ENCODE measurements at regions not wholly inside any gene's neighbourhood (a gene's known extent, or its start where the extent isn't known, plus 50 kb on each side); places are given as distances from the start of the nearest gene placed in this dataset.
"Not testable (repeated sequence)": the region's sequence is repeated elsewhere in the genome, so short reads cannot be mapped to it uniquely, and the experiment has no call there.

DNA sequence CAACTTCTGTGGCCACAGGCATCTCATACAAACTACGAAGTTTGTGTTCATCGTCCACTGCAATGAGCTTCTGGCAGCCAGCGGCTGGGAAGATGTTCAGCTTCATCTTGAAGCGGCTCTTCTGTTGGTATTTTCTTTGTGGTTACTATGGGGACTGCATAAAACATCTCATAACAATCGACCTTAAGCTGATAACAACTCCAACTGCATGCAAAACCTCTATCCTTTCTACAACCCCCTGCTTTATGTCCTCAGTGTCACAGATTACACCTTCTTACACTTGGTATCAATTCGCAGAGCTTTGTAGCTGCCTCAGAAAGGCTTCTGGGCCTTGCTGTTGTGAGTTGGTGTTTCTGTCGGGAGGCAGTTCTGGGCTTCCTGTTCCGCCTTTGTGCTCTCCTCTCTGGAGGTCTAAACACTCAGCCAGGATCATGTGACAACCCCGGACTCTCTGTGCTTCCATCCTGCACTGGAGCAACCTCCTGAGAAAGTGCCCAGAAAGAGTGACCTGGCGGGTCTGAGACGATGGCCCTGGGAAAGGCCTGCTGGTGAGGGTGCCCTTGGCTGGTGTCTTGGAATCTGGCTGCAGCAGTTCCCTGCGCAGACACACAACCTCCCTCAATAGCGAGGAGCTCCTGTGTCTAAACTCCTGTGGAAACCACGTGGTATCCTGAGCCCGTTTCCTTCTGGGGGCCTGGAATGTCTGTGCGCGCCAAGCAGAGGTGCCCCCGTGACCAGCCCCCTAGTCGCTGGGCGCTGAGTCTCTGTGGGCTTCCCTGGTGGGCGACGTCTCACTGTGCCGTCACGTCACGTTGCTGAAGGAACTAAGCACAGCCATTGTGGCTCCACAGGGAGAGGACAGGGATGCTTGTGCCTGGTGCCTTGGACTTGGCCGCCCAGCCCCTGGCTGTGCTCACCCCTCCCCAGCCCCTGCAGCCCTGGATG is 339.6 kb downstream of the ADGRD1 start:
- not testable (repeated sequence) for DNase-seq

DNA sequence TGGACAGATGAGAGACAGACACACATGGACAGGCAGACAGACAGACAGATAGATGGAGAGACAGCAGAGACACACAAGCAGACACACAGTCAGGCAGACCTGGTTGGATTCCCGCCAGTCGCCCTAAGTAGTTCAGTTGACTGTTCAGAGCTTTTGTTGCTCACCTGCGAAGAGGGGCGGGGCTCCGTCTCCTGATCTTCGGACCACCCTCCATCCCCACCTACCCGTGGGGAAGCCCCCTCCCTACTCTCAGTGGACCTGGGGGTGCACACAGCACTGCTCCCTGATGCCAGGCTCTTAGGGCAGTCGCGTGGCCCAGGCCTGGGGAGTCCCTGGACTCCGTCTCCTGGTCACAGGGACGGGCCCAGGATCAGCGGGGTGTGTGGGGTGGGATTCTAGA is 341.0 kb downstream of the ADGRD1 start:
- not testable (repeated sequence) for DNase-seq

DNA sequence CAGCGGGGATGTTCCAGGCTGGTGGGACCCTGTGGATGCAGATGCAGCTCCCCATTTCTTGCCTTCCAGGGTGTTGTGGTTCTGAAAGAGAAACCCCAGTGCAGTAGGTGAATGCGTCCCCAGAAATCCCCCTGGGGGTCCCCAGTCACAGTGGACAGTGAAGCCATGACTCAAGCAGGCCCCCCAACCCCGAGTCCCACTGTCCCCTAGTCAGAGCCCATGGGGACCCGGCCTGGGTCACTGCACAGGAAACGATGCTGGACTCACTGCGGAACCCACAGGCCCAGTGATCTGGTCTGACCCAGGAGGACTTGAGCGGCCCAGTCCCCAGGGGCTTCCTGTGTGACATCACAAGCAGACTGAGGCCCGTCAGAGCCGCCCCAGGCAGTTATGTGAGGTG is 341.4 kb downstream of the ADGRD1 start:
- not testable (repeated sequence) for DNase-seq

DNA sequence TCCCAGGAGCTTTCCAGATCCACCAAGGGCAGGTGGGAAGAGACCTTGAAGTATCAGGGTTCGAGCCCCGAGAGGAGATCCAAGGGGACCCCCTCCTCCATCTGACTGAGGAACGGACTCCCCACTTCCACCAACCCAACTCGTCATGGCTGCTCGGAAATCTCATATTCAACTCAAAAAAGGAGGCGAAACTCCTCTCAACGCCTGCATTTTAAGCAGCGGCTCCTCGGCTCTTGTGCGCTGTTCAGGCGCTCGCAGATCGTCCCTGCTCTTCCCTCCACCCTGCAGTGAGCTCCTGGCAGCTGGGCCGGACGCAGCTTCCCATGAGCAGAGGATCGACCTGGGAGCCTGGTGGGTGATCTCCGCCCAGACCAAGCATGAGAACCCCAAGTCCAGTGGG is 341.9 kb downstream of the ADGRD1 start:
- not testable (repeated sequence) for DNase-seq

DNA sequence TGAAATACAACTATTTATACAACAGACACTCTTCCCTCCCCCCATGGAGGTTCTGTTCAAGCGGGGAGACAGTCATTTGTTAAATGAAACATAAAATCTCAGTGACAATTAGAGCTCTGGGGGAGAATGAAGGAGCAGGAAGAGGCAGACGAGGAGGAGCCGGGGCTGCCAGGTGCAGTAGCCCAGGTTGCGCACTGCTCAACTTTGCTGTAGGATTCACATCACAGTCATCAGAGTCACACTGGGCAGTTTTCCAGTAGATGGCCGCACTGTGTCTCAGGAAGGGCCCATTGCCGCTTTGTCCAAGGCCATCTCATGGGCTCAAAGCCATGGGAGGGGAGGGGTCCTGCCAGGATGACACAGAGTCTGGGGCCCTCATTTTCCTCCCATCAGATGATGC is 342.4 kb downstream of the ADGRD1 start:
- DNase-seq, result not testable (repeated sequence)

DNA sequence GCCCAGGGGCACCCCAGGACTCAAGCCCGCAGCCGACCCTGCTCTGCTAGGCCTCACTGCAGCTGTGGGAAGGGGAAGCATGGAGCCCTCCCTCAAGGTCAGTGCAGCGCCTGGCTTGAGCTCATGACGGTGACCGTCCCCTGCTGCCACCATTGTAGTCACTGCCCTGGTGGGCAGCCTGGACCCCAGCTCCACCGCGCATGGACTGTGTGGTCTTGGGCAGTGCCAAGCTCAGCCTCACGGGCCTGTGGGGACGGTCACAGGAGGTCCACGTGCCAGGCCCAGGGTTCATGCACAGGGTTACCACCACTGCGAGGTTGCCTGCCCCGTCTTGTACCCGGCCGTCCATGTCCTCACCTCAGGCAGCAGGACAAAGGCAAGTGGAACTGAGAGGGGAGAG is 342.9 kb downstream of the ADGRD1 start:
- DNase-seq, result not testable (repeated sequence)

DNA sequence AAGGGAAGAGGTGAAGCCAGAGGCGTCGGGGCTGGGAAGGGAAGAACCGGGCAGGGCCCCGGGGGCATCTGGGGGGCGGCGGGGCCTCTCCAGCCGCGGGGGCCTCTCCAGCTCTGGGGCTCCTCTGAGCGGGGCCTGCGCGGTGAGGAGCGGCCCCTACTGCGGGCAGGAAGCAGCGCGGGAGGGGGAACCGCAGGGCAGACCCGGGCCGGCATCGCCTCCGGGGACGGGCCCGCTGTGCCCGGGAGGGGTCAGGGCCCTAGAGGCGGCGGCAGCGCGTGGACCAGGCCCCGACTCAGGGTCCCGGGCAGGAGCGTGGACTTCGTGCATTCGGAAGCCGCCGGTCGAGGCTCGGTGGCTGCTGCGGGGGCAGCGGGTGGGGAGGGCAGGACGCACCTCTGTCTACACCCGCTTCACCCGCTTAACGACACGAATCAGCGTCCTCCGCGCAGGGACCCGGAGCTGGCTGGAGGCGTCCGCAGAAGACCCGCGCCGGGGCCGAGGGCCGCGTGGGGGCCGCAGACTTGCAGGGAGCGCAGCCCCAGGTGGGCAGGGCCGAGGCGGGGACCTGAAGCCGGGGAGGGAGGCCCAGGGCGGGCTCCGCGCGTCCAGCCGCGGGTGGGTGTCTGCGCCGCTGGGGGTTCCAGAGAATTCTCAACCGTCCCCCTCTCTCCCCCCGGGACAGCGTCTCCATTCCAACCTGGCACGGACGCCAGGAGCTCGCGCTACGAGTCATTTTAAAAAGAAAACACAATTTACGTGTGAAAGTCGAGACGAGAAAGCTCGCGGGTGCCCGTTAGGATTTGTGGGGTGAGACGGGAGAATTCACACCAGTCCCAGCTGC is 345.0 kb downstream of the ADGRD1 start:
- DNase-seq, result not testable (repeated sequence)

DNA sequence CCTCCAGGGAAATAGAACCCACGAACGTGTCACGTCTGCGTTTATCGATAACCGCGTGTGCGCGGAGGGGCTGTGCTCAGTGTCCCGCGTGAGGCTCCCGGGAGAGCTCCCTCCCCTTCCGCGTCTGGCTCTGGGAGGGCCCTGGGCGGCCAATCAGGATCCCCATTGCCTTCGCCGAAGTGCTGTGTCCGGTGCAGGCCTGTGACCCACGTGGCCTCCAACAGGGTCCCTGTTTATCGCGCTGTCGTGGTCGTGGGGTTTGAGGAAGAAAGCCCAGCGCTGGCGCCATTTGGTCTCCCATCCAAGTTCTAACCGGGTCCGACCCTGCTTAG is 345.6 kb downstream of the ADGRD1 start:
- not testable (repeated sequence) for DNase-seq

DNA sequence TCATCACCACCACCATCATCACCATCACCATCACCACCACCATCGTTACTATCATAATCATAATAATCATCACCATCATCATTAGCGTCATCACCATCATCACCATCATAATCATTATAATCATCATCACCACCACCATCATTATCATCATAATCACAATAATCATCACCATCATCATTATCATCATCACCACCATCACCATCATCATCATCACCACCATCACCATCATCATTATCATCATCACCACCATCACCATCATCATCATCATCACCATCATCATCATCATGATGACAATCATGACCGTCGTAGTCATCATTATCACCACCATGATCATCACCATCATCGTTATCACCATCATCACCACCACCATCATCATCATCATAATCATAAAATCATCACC is 349.9 kb downstream of the ADGRD1 start:
- not testable (repeated sequence) for DNase-seq

DNA sequence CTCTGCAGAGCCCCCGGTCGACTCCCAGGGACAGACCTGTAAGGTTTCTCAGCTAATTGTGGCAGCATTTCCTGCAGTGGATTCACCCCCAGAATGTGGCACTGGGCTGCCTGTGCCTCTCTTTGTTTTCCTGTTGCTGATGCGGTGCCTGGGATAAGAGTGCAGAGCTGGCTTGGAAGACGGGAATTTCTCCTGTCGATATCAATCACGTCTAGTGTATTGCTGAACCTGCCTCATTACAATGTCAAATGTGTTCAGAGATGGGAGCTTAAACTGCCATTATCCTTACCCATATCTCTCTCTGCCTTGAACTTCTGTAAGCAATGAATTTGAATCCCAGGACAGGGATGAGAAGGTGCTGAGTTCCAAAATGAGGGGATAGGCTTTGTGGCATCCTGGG is 350.9 kb downstream of the ADGRD1 start:
- not testable (repeated sequence) for DNase-seq

DNA sequence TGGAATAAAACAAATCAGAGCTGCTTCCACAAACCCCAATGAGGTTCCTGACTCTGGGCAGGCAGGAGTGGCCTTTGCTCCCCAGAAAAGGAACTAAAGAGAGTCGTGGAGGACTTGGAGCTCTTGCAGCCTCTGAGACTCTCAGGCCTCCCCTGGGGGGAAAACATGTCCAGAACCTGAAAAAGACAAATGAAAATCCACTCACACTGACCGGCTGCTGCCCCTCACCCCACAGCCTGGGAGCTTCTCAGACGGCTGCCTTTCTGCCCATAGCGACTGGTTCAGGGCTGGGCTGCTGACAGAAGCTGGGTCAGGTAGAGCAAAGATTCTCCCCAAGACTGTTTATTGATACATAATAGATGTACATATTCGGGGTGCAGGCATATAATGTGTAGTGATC is 356.0 kb downstream of the ADGRD1 start:
- DNase-seq, result no peak

DNA sequence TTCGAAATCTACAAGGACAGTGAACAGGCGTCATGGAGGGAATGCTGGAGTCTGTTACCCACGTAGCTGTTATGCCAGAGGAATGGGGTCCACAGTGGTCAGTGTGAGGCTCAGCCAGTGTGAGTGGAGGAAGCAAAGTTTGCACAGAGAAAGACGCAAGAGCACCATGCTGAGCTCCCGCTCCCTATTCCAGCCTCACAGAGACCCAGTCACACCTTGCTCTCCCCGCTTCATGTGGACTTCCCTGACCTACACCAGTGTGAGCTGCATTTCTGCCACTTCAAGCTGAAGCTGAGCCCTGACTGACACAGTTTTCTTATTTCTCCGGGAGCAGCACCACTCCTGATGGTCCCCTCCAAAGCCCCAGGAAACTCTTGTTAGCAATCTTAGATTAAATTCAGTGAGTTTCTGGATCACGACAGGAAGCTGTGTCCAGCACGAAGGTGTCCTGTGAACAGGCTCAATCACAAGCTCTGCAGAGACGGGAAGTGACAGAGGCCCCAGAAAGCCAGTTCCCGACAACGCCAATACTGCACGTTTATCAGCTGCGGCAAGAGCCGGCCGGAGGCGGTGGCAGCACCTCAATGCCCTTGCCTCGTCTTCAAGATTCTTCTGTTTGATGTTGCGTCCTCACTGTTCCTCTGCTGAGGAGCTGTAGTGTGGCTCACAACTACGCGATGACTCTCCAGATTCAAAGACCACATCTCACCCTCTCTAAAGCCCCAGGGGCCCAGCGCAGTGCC is 356.7 kb downstream of the ADGRD1 start:
- not testable (repeated sequence) for DNase-seq

DNA sequence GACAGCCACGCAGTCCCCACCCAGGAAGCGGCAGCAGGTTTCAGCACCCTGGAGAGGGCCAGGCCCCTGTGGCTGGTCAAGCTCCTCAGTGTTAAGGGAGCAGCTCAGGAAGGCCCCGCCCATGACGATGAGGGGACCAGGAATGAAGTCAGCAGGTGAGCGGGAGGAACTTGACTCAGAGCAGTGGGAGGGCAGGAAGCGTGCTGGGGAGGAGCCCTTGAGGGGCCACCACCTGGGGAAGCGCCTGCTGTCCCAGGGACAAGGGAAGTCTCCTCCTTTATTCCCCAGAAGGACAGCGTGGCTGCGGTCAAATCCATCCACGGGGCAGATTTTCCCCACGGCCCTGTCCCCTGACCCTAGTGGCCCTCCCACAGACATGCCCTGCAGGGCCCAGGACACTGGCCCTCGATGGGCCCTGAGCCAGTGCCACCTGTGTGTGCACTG is 357.6 kb downstream of the ADGRD1 start:
- not testable (repeated sequence) for DNase-seq

DNA sequence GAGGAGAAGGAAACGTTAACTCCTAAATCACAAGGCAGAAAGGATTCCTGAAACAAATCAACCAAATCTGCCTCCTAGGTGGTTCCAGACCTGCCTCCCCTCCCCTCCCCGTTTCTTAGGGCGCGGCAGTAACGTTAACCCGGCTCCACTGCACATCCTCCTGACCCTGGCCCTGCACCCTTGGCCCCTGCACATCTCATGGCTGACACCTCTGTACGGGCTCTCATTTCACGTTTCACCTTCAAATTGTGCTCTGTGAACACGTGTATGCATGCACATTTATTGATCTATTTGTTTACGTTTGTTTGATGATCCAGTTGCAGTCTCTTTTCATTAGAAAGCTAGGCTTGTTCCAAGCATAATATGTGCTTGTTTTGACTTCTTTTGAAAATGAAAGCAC is 358.1 kb downstream of the ADGRD1 start:
- no peak for DNase-seq

DNA sequence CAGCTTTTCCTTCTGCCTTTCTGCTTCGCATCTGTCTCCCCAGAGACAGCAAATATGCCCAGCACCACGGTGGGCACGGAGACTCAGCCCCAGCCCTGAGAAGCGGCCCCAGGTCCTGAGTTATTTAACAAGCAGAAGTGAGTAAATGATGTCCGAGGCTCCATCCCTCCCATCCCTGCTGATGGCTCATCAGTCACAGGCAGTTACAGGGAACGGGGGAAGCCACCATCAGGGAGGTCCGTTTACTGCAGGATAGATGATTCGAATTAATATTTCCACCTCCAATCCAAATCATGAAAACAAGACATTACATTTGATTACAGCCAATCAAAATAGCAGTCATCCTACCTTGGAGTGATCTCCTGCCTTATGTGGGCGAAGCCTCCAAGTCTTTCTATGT is 358.7 kb downstream of the ADGRD1 start:
- not testable (repeated sequence) for DNase-seq

DNA sequence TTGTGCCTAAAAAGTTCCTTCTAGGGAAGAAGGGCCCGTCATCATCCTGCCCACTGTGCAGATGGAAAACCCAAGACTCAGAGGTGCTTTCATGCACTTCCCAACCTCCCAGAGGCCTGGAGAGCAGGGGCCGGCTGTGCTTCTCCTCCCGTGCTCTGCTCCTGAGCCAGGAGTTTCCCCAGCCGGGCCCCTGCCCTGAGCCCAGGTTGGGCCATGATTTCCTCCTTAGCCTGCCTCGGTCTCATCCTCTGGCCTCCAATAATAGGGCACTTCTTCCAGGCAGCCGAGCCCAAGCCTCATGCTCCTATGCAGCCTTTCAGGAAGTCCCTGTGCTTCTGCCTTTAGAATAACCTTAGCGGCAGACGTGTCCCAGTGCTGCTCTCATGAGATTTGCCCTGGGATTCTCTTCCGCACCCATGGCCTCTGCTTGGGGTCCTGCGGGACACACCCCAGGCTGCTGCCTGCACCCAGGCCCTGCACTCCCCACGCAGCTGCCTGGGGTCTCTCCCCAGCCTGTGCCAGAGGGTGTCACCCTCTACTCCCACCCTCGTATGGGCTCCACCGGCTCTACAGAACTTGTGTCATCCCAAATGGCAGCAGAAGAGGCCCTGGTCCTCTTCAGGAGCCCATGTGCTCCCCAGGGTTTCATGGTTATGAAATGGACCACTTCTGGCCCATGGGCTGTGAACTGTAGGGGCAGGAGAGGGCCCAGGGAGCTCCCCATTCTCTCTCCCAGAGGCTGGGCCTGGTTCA is 359.3 kb downstream of the ADGRD1 start:
- DNase-seq, result no peak

DNA sequence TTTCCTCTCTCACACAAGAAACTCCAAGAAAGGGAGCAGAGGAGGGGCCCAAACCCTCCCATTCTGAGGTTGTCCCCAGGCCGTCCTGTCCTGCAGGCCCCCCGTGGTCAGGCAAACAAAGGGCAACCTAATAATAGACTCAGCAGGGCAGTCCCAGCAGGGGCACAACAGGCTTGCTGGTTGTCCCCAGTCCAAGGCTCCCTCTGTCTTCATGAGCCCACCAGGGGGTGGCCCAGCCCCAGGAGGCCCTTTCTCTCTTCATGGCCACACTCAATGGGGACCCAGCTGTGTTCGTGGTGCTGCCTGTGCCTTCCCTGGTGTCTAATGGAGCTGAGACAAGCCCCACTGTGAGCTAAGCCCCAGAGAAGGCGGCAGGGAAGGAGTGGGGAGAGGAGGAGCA is 359.9 kb downstream of the ADGRD1 start:
- no peak for DNase-seq

DNA sequence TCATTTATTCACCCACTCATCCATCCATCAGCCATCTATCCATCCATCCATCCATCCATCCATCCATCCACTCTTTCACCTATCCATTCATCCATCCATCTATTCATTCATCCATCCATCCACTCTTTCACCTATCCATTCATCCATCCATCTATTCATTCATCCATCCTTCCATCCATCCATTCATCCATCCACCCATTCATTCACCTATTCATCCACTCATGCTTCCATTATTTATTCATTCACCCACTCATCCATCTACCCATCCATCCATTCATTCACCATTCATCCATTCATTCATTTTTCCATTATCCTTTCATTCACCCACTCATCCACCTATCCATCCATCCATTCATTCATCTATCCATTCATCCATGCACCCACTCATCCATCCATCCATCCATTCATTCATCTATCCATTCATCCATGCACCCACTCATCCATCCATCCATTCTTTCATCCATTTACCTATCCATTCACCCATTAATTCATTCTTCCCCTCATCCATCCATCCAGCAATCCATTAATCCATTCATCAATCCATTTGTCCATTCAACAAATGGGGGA is 360.9 kb downstream of the ADGRD1 start:
- no peak for DNase-seq

DNA sequence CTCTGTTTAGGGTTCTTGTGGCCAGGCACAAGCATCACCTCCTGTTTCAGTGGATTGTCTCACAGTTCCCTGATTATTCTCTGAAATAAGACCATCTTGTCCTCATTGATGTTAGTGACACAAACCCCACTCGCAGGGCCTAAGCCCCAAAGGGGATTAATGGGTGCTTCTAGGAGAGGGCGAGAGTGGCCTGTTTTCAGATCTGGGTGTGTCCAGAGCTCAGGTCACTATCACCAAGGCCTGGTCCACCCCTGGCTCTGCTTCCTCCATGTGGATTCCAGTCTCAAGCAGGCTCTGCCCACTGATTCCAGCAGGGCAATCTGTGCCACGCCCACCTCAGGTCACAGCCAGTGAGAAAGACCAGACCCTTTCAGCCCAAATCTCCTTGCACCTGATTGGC is 361.9 kb downstream of the ADGRD1 start:
- no peak for DNase-seq

DNA sequence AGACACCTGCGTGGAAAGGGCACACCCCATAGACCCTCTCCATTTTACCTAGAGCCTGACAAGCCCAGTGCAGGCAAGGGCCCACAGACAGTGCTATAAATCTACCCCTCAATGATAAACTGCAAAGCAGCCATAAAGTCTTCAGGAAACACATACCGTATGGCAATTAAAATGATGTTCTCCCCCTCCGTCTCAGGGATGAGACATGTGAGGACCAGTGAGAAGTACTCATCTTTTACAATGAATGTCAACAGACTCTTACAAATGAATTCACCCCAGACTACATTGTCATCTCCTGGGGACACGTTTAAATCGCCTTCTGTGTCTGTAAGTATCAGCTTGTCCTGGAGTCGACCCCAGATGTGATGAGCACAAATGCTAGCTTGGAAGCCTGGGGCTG is 362.7 kb downstream of the ADGRD1 start:
- no peak for DNase-seq

DNA sequence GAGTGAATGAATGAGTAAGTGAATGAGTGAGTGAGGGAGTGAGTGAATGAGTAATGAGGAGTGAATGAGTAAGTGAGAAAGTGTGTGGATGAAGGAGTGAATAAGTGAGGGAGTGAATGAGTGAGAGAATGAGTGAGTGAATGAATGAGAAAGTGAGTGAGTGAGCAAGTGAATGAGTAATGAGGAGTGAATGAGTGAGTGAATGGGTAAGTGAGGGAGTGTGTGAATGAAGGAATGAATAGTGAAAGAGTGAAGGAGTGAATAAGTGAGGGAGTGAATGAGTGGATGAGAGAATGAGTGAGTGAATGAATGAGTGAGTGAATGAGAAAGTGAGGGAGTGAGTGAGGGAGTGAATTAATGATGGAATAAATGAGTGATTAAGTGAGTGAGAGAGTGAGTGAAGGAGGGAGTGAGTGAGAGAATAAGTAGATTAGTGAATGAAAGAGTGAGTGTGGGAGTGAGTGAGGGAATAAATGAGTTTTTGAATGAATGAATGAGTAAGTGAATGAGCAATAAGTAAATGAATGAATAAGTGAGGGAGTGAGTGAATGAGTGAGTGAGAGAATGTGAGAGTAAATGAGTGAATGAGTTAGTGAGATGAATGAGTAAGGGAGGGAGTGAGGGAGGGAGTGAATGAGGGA is 364.5 kb downstream of the ADGRD1 start:
- no peak for DNase-seq
